GM12878 (cell line): ENCODE measurements at regions not wholly inside any gene's neighbourhood (a gene's known extent, or its start where the extent isn't known, plus 50 kb on each side); places are given as distances from the start of the nearest gene placed in this dataset.

Experiments used
- ATAC-seq: fragments of 200-7000 bp; cut with Tn5 transposase; 3 replicates; pipeline ENCODE4 v1.9.1; 2020; ENCODE audit warnings: mild to moderate bottlenecking, moderate library complexity
- BruUV-seq: library from RNA; stranded (reverse); fragments of 400-500 nt; replicated peaks from 2 replicates; lab custom pipeline; 2021; lab: Mats Ljungman, UMichigan
- CTCF ChIA-PET: fragments of 300-600 bp; sonication (Branson Sonifier 250); formaldehyde crosslinking; extraction: SDS; loops from one replicate; lab custom pipeline; 2021; ENCODE audit warnings: inconsistent platforms; lab: Yijun Ruan, JAX
- POLR2A ChIA-PET: fragments of 350-600 bp; formaldehyde crosslinking; extraction: SDS; loops from one replicate; lab custom pipeline; 2021; ENCODE audit warnings: inconsistent platforms; lab: Charles Lee
- RAD21 ChIA-PET: fragments of 300-600 bp; sonication (Branson Sonifier 250); formaldehyde crosslinking; loops from one replicate; lab custom pipeline; 2023; ENCODE audit warnings: antibody characterized with exemption; ENCODE audit not compliant: unreplicated experiment; lab: Charles Lee
- SMC1A ChIA-PET: fragments of 300-600 bp; sonication (Branson Sonifier 250); formaldehyde crosslinking; loops from one replicate; lab custom pipeline; 2023; ENCODE audit not compliant: unreplicated experiment, uncharacterized antibody; lab: Charles Lee
- DNase-seq: peaks from one replicate; pipeline ENCODE4 v3.0.0-alpha.2; 2011; ENCODE audit warnings: low read depth, low spot score
- FAIRE-seq: peaks from 3 replicates; lab custom pipeline; 2011; peaks lifted over from hg19 to GRCh38; lab: Jason Lieb, UNC
- H2AFZ ChIP-seq: 2 replicates; pipeline ENCODE4 v1.6.0; 2011; ENCODE audit warnings: low read depth, low read length, control low read depth; ENCODE audit not compliant: control insufficient read depth
- H3K27ac ChIP-seq: 2 replicates; pipeline ENCODE4 v1.5.1; 2011; ENCODE audit warnings: control low read depth; ENCODE audit not compliant: control insufficient read depth, insufficient read depth
- H3K27me3 ChIP-seq, 2 experiments: replicated peaks in 1 of 2; 2 replicates each; pipeline versions ENCODE4 v1.6.0 to v1.6.1; 2011; ENCODE audit warnings: low read length in 1 of 2; ENCODE audit not compliant: control insufficient read depth in 2 of 2, insufficient read depth in 2 of 2
- H3K36me3 ChIP-seq, 2 experiments: 2 replicates each; pipeline ENCODE4 v1.5.1; 2011; ENCODE audit warnings: low read length in 1 of 2; ENCODE audit not compliant: control insufficient read depth in 2 of 2, insufficient read depth in 2 of 2
- H3K4me1 ChIP-seq: 2 replicates; pipeline ENCODE4 v1.6.1; 2011; ENCODE audit warnings: mild to moderate bottlenecking, low read length, moderate library complexity, mixed read lengths; ENCODE audit not compliant: control insufficient read depth, insufficient read depth
- H3K4me2 ChIP-seq: 2 replicates; pipeline ENCODE4 v1.6.0; 2011; ENCODE audit warnings: control low read depth; ENCODE audit not compliant: control insufficient read depth, insufficient read depth
- H3K4me3 ChIP-seq: fragments of 200-600 bp; sonication (generic); 2 replicates; pipeline ENCODE4 v1.5.1; 2016
- H3K79me2 ChIP-seq: 2 replicates; pipeline ENCODE4 v1.6.0; 2011; ENCODE audit warnings: low read length; ENCODE audit not compliant: control insufficient read depth, insufficient read depth
- H3K9ac ChIP-seq: 2 replicates; pipeline ENCODE4 v1.8.0; 2011; ENCODE audit warnings: low read length, control low read depth, mixed read lengths; ENCODE audit not compliant: control insufficient read depth, insufficient read depth
- H3K9me3 ChIP-seq: replicated peaks from 3 replicates; pipeline ENCODE4 v1.5.1; 2011; ENCODE audit warnings: mild to moderate bottlenecking, low read length; ENCODE audit not compliant: control insufficient read depth, insufficient read depth
- H4K20me1 ChIP-seq: 2 replicates; pipeline ENCODE4 v1.6.0; 2011; ENCODE audit not compliant: control insufficient read depth, insufficient read depth
- ATF2 ChIP-seq: IDR thresholded peaks from 2 replicates; pipeline ENCODE4 v1.6.1; 2012; ENCODE audit warnings: low read length, inconsistent platforms
- CBFB ChIP-seq: IDR thresholded peaks from 2 replicates; pipeline ENCODE4 v1.6.1; 2016; ENCODE audit warnings: antibody characterized with exemption, low read depth
- GABPA ChIP-seq: IDR thresholded peaks from 2 replicates; pipeline ENCODE4 v1.6.1; 2014; ENCODE audit warnings: antibody characterized with exemption, low read depth, mild to moderate bottlenecking, inconsistent platforms
- IKZF1 ChIP-seq: fragments of 450-650 bp; conservative IDR thresholded peaks from 2 replicates; pipeline ENCODE4 v1.6.1; 2017; ENCODE audit warnings: antibody characterized with exemption, mild to moderate bottlenecking
- IKZF2 ChIP-seq, 2 experiments: fragments of 450-650 bp; IDR thresholded peaks; 2 replicates each; pipeline ENCODE4 v1.6.1; 2017; ENCODE audit warnings: mild to moderate bottlenecking in 2 of 2, moderate library complexity in 2 of 2
- MEF2A ChIP-seq: IDR thresholded peaks from 2 replicates; pipeline ENCODE4 v1.6.1; 2011; ENCODE audit warnings: low read depth, mild to moderate bottlenecking, low read length, moderate library complexity; ENCODE audit not compliant: insufficient read depth
- MYC ChIP-seq: IDR thresholded peaks from 2 replicates; pipeline ENCODE4 v1.6.1; 2011; ENCODE audit warnings: mild to moderate bottlenecking, low read length, moderate library complexity, inconsistent platforms; ENCODE audit not compliant: insufficient read depth, insufficient replicate concordance, insufficient read length, severe bottlenecking
- NBN ChIP-seq: fragments of 450-650 bp; IDR thresholded peaks from 2 replicates; pipeline ENCODE4 v1.6.1; 2016
- PKNOX1 ChIP-seq: fragments of 450-650 bp; IDR thresholded peaks from 2 replicates; pipeline ENCODE4 v1.6.1; 2016; ENCODE audit warnings: mild to moderate bottlenecking
- POLR2AphosphoS2 ChIP-seq: IDR thresholded peaks from 2 replicates; pipeline ENCODE4 v1.6.1; 2011; ENCODE audit warnings: low read depth, mild to moderate bottlenecking, low read length, improper control_type of control experiment, moderate library complexity
- POLR2AphosphoS5 ChIP-seq: IDR thresholded peaks from 2 replicates; pipeline ENCODE4 v1.6.1; 2011; ENCODE audit warnings: mild to moderate bottlenecking, low read length, inconsistent platforms
- RELA ChIP-seq: fragments of 450-650 bp; IDR thresholded peaks from 2 replicates; pipeline ENCODE4 v1.8.0; 2014; ENCODE audit warnings: borderline replicate concordance; ENCODE audit not compliant: partially characterized antibody
- STAT1 ChIP-seq: fragments of 450-650 bp; conservative IDR thresholded peaks from 2 replicates; pipeline ENCODE4 v1.6.1; 2014; ENCODE audit warnings: antibody characterized with exemption, mild to moderate bottlenecking
- ZBTB11 ChIP-seq: fragments of 450-650 bp; formaldehyde crosslinking; IDR thresholded peaks from 2 replicates; pipeline ENCODE4 v1.5.0; 2022; ENCODE audit warnings: mild to moderate bottlenecking, missing genetic modification characterization
- WGBS: methylation state at CpG from one replicate; pipeline ENCODE4 v1.1.6; 2016; ENCODE audit warnings: low lambda C conversion rate; ENCODE audit not compliant: insufficient replicate concordance, insufficient coverage; ENCODE audit errors: missing lambda C conversion rate; 5-methylcytosine and 5-hydroxymethylcytosine counted together
- in situ Hi-C: fragments of 300-500 bp; cut with MboI; formaldehyde crosslinking; loops from 9 replicates; pipeline ENCODE4 v1.14.3; 2018; ENCODE audit warnings: mixed read lengths
- intact Hi-C: fragments of 100-400 bp; cut with micrococcal nuclease; formaldehyde crosslinking; loops from one replicate; pipeline ENCODE4 v1.14.2; 2022; ENCODE audit not compliant: unreplicated experiment

GRCh38 chrX:104469771-104470170, 96.2 kb upstream of the IL1RAPL2 start:
- TF ChIP-seq PKNOX1: no peak
- ChIA-PET SMC1A (no interaction called here), RAD21 (no interaction called here), POLR2A (no interaction called here), CTCF (no interaction called here)
- H3K9ac ChIP-seq: no peak overlapping the region
- no peaks in the 10 kb centered on the region for H3K4me1 ChIP-seq
- no peaks in the 10 kb centered on the region for H4K20me1 ChIP-seq
- no peak overlapping the region for H2AFZ ChIP-seq
- intact Hi-C loops (no loop called here), in situ Hi-C loops (no loop called here)
- H3K4me3 ChIP-seq: no peak overlapping the region
- FAIRE-seq (no peak), DNase-seq (no peak), ATAC-seq (no peak)
- no peaks in the 10 kb centered on the region for H3K36me3 ChIP-seq
- H3K9me3 ChIP-seq: no peaks in the 10 kb centered on the region
- no peak overlapping the region for H3K4me2 ChIP-seq
- no peaks in the 10 kb centered on the region for H3K79me2 ChIP-seq
- no TSS peak for BruUV-seq
- no peak overlapping the region for H3K27ac ChIP-seq
- WGBS: 57% methylated on average over 1 of the region's 1 CpG
- H3K27me3 ChIP-seq: no peaks in the 10 kb centered on the region

- FAIRE-seq: no peak
- in situ Hi-C loops: no loop called here
- WGBS: 24% methylated on average over 4 of the region's 4 CpGs
- no peak for TF ChIP-seq IKZF2 (IDR thresholded peaks at IDR 0.05)
- TF ChIP-seq POLR2AphosphoS5: no peak
- TF ChIP-seq GABPA: no peak
- no peak for TF ChIP-seq ZBTB11 (CRISPR knock-in tag)
- TF ChIP-seq ATF2: no peak
- TF ChIP-seq STAT1: no peak
- TF ChIP-seq POLR2AphosphoS2: no peak
- no peak for TF ChIP-seq CBFB
- TF ChIP-seq IKZF1: no peak
- no peak for TF ChIP-seq MEF2A
- TF ChIP-seq MYC: no peak
- TF ChIP-seq NBN: no peak
- TF ChIP-seq RELA: no peak
Observed at GRCh38 chrX:104459796-104460195, 106.2 kb upstream of the IL1RAPL2 start.

More at GRCh38 chrX:104459796-104460195, 106.2 kb upstream of the IL1RAPL2 start:
- Histone ChIP-seq H3K4me1 (no peaks in the 10 kb centered on the region), H2AFZ (no peak overlapping the region), H3K4me2 (no peak overlapping the region), H3K4me3 (no peak overlapping the region), H3K9ac (no peak overlapping the region), H3K27me3 (no peaks in the 10 kb centered on the region), H4K20me1 (no peaks in the 10 kb centered on the region), H3K79me2 (no peaks in the 10 kb centered on the region), H3K36me3 (no peaks in the 10 kb centered on the region), H3K27ac (no peak overlapping the region), H3K9me3 (no peaks in the 10 kb centered on the region)
- ChIA-PET RAD21 (no interaction called here), CTCF (no interaction called here), SMC1A (no interaction called here), POLR2A (no interaction called here)
- no TSS peak for BruUV-seq
- DNase-seq (no peak), ATAC-seq (no peak)
- intact Hi-C loops: no loop called here
